GM04503 (cell line): ENCODE measurements at regions not wholly inside any gene's neighbourhood (a gene's known extent, or its start where the extent isn't known, plus 50 kb on each side); places are given as distances from the start of the nearest gene placed in this dataset.
"Not testable (repeated sequence)": the region's sequence is repeated elsewhere in the genome, so short reads cannot be mapped to it uniquely, and the experiment has no call there.

Experiments used
- DNase-seq: peaks from one replicate; pipeline ENCODE4 v3.0.0-alpha.2; 2012; ENCODE audit warnings: low read depth

DNA sequence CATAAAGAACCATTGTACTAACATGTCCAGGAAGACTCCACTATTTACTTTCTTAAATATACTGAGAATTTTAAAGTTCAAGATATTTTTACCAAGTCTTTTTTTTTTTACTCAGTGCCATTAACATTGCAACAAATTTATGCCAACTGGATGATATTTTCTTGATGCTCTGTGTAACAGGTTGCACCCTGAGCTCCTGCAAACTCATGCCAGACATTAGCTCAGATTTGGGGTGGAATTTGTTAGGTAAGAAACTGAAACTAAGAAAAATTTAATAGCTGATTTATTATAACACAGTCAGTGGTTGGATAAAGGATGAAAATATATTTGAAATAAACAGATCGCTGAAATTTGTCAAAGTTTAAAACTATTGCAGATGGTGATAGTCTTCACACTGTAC, 228.6 kb upstream of the SPHKAP start:
- DNase-seq: no peak

DNA sequence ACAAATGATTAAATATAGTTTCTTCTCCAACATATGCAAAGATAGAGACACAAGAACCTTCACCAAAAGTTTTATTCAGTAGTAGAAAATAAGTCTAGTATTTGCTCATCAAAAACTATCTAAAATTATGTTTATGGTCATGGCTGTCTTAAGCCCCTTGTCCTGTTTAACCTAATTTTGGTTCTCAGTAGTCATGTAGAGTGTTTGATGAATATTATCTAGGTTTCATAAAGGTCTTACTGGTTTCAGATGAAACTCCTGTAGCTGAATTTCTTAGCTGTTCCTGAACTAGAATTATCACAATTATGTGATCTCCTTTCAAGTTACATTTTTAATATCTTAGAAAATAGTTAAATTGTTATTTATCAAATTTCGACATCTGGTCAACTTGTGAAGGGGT, 228.0 kb upstream of the SPHKAP start:
- DNase-seq: no peak

DNA sequence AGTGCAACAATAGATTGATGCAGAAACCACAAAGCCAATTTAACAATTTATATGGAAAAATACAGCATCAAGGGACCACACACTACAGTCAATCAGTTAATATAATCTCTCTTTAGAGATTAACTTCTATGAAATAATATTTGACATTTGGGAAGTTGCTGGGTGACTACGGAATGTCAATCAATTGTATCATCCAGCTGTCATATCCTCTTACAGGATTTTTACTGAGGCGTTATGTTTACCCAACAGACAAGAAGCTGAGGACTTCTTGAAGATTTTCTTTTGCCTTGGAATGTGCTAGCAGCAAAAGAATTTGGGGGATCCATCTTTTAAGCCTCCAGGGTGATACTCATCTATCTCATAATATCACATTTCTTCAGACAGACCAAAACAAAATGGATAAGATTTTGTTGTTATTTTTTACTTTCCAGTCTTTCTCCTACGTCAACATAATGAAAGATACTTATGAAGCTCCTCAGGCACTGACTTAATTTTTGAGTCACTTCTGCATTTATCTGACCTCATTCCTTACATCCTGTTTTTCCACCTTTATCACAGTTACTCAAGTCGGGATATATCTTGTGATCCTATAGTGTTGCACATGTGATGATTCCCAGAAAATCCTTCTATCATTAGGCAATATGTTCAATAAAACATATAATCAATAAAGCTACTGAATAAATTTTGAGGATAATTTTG, 227.2 kb upstream of the SPHKAP start:
- no peak for DNase-seq

DNA sequence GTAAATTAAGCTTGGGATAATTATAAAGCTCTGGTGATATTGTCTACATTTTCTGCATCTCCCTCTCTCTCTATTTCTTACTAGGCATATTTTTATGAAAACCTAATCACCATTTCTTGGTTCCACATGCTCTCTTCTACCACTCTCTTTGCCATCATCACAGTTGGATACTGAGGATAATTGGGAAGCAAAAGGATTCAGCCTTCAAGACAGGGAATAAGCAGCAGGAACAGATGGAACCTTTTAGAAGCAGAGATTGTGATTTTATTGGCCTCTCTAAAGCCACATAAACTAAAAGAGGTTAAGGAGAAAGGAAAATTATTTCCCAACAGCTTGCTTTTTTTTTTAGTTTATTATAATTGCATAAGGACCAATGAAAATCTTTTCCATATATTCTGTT, 226.3 kb upstream of the SPHKAP start:
- DNase-seq: no peak

DNA sequence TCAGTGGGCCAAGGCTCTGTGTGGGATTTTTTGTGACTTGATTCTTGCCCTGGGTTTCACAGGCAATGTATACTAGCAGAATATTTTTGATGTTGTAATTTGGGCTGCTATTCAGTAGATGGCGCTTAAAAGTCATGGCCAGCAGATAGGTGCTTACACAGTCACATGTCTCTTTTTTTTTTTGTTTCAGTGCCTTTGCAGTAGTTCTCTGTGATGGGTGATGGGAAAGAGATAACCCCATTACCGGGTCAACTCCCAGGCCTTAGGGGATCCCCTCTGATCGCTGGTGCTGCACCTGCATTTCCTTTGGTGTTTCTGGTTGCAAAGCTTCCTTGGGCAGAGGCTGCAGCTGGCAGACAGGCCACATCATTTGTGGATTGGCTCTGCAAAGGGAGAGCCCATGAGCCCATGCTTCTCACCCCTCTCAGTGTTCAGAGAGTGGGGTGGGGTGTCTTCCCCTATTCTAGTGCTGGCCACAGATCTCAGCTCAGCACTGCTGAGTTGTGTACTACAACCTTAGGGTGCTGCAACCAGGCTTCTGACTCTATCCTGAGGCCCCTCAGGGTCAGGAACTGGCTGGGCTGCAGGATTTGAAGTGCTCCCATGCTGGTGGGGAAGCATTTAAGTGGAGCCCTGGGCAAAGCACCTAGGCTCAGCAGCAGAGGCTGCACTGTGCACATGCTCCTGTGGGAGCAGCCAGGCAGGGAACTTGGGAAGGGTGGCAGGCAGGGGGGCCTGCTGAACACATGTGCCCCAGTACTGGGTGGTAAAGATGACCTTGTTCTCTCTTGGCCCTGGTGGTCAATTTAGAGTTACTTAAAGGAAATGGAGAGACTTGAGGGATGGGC, 219.8 kb upstream of the SPHKAP start:
- no peak for DNase-seq

DNA sequence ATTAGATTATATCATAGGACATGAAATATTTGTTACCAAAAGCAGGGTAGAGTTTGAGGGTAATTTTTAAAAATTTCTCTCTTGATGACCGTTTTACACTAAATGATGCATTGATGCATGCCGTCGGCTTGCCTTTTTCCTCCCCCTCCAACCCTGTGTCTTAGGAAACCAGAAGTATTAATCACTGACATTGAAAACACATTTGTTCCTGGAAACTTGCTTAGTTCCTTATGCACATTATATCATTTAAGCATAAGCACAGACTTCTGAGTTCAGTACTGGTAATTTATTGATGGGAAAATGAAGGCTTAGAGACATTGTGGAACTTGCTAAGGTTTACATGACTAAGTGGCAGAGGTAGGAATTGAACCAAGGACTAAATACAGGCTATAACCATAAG, 206.3 kb upstream of the SPHKAP start:
- DNase-seq: no peak

DNA sequence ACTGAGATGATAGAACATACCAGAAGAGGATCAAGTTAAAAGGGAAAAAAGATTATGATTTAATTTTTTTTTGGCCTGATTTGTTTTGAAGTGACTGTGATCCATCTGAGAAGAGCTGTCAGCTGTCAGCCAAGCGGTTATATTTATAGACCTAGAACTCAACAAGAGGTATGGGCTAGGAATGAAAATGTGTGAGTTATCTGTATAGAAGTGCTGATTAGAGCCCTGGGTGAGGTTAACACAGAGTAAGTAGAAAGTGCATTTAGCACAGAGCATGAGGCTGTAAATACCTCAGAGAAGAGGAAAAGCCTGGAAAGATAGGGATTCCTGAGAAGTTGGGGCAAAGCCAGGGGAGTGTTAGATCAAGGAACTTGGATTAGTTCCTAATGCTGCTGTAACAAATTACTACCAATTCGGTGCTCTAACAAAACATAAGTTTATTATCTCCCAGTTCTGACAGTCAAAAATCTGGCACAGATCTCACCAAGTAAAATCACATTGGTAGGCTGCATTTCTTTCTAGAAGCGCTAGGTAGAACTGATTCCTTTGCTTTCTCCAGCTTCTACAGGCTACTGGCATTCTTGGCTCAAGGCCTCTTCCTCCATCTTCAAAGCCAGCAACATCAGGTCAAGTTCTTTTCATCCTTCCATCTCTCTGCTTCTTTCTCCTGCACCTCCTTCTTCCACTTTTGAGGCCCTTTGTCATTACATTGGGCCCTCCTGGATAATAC, 197.4 kb upstream of the SPHKAP start:
- DNase-seq: no peak

DNA sequence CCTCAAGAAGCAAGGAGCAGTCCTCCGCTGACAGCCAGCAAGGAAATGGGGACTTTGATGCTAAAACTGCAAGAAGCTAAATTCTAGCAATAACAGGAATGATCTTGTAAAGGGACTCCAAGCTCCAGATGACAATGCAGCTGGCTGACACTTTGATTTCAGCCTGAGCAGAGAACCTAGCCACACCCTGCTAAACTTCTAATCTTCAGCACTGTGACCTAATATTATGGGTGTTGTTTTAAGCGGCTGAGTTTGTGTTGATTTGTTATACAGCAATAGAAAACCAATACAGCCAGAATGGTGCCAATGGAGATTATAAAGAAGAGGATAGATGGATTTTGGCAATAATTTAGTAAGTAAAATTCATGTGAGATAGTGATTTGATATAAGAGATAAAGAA, 196.7 kb upstream of the SPHKAP start:
- DNase-seq: no peak

DNA sequence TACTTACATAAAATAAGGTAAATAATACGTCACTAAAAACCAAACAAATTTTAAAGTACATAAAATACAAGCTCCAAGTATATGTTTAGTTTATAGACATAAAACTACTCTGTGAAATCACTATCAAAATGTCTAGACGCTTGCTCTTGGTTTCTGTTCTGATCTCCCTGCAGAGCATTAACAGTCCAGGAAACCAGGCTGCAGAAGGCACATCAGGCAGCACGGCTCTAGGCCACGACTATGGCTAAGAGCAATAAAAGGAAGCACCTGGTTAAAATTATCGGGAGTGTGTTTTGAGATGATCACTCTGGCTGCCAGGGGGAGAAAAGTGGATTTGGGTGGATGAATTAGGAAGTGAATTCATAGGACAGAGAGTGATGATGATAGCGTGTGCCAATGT, 196.0 kb upstream of the SPHKAP start:
- DNase-seq: no peak

DNA sequence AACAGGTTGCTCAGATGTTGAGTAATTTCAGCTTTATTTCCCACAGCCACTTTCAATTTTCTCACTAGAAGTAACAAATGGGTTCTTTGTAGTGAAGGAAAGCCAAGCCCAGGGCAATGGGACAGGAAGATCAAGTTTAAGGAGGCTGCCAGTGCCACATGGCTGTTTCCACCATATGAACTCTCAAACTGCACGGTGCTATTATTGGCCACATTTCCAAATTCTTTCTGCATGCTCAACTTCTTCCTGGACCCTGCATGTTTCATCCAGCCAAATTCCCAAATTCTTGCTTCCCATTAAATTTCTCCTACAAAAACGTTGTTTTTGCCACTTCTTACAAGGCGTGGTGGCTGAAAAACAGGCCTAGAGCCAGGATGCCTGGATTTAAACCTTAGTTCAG, 193.3 kb upstream of the SPHKAP start:
- no peak for DNase-seq

DNA sequence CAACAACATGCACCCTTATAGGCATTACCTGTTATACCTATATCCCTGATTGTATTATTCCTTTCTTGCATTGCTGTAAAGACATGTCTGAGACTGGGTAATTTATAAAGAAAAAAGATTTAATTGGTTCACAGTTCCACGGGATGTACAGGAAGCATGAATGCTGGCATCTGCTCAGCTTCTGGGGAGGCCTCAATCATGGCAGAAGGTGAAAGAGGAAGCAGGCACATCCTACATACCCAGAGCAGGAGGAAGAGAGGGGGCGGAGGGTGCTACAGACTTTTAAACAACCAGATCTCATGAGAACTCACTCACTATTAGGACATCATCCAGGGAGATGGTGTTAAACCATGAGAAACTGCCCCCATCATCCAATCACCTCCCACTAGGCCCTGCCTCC, 191.7 kb upstream of the SPHKAP start:
- no peak for DNase-seq

DNA sequence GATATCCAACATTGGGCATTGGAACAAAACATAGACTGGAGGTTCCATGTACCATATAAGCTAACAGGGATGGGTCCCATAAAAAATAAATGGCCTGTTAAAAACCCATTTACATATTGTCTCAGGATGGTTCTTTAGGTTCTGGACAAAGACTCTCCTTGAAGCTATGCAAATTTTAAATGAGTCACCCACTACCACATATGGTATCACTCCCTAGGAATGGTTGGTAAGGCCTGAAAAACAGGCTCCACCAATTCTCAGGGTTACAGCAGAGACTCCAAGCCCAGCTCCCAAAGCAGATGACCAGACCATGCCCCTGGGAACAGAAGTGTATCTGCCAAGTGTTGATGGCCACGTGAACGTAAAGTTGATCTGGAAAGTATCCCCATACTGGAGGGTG, 190.7 kb upstream of the SPHKAP start:
- DNase-seq: no peak

DNA sequence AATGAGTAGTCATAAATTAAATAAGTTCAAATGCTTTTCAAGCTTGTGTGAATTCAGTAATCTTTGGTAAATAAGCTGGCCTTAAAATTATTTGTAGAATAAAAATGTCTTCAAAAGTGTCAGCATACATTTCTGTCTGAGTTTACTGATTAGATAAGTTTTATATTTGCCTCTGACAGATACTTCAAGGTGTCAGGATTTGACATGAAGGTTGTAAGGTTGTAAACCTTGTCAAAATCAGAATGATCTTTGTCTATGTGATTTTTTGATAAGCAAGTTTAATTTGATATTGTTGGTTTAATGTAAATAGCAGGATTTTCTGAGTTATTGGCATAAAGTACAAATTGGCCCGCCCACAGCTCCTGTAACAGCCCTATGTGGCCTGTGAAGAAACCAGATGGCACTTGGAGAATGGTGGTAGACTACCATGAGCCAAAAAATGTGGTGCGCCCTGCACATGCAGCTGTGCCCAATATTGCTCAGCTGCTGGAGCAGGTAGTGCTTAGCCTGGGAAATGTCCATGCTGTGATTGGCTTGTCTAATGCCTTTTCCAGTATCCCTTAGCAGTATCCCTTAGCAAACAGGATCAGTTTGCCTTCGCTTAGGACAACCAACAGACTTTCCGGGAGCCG, 188.0 kb upstream of the SPHKAP start:
- DNase-seq: no peak

DNA sequence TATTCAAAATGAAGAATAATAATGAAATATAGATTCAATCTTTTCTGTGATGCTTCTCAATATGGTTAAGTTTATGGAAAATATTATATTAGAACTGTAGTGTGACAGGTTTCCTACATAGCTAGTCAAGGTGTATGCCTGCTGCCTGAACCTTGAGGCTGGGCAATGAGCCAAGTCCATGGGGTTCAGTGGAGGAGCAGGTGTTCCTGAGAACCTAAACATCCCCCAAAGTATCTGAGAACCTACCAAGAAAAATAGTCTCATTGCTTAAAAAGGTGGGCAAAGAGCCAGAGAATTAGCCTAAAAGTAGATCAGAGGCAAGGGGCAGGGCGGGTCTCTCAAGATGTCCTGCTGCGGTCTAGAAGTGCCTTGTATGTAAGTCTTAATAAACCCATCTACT, 185.9 kb upstream of the SPHKAP start:
- DNase-seq: no peak

DNA sequence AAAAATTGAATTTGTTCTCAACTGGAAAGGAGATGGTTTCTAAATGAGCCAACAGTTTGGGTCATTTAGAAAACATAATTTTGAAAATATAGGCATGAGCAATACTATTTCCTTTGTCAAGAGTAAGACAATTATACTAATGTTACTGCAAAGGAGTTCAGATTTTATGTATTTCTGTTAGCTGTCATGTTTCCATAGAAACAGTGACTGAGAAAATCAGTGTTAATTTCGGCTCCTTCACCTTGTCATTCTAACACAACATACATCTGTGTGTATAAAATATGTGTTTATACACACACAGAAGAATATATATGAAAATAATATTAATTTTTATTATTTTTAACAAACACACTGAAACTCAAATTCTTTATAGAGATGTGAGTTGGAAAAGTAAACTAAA, 178.0 kb upstream of the SPHKAP start:
- no peak for DNase-seq

DNA sequence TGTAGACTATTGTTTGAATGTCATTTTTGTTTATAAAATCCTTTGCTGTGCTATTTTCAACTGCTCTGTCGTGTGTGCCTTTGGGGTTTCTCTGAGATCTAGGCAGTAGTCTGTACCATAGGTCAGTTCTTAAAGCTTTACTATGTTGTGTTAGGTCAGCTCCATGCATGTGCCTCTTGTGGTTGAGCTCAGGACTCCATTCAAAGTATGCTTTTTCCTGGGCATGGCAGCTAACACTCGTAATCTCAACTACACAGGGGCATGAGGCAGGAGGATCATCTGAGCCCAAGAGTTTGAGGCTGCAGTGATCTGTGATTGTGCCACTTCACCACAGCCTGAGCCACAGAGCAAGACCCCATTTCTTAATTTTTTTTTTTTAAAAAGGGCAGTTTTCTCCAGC, 174.4 kb upstream of the SPHKAP start:
- DNase-seq: no peak

DNA sequence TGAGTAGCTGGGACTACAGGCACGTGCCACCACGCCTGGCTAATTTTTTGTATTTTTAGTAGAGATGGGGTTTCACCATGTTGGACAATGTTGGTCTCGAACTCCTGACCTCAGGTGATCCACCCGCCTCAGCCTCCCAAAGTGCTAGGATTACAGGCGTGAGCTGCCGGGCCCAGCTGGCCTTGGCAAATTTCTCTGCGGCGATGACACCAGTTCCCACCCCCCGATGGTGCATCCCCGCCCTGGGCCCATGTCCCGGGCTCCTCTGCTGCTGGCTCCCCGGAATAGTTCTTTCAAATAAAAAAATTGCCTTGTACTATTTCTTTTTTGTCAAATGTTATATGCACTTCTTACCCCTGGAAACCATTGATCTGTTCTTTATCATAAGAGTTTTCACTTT, 171.5 kb upstream of the SPHKAP start:
- not testable (repeated sequence) for DNase-seq

DNA sequence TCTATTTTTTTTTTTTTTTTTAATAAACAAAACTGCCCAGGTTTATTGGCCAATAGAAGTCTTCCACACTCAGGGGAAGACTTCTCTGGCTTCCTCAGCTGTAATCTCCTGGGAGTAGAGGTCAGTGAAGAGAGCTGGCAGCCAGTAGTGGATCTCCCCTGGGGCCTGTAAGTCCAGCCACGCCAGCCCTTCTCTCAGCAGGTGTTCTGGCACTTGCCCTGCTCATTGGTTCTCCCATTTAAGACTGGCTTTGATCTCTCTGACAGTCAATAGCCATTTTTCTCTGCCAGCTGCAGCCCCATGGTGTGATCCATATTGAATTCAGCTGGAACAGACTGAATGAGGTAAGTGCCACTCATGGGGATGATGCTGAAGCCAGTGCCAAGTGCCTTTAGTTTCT, 170.6 kb upstream of the SPHKAP start:
- no peak for DNase-seq

DNA sequence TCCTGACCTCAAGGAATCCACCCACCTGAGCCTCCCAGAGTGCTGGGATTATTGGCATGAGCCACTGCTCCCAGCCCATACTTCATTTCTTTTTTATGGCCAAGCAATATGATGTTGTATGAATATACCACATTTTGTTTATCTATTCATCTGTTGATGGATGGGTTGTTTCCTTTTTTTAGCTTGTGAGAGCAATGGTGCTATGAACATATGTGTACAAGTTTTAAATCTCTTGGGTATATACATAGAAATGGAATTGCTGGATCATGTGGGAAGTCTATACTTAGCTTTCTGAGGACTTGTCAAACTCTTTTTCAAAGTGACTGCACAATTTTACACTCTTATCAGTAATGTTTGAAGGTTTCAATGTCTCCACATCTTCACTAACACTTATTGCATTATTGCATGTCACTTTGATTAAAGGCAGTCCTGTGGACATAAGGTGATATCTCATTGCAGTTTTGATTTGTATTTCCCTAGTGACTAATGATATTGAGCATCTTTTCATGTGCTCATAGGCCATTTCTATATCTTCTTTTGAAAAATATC, 167.1 kb upstream of the SPHKAP start:
- DNase-seq: no peak

DNA sequence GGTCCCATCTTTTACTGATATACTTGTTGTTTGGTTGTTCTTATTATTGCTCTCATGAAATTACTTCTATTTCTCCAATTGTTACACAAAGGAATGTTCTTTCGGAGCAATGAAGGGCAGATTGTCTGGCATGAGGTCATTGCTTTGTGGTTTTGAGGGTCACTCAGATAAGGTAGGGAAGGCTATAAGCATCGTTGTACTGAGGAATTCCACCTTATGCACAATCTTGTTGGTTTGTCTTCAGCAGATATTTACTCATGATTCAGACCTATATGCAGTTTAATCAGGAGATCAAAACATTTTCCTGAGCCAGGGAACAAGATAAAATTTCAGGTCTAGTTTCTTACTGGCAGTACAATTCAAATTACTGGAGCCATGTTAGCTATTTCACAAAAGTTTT, 163.0 kb upstream of the SPHKAP start:
- DNase-seq: no peak

DNA sequence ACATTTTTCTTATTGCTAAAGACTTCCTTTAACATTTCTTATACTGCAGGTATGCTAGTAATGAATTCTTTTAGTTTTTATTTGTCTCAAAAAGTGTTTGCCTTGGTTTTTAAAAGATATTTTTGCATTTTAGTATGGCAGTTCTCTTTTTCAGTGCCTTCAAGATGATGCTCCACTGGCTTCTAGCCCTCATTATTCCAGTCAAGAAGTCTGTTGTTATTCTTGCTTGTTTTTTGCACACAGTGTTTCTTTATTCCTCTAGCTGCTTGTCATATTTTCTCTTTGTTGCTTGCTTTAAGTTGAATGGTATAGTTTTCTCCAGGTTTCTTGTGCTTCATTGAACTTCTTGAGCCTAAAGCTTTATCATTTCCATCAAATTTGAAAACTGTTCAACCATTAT, 158.0 kb upstream of the SPHKAP start:
- DNase-seq: no peak

DNA sequence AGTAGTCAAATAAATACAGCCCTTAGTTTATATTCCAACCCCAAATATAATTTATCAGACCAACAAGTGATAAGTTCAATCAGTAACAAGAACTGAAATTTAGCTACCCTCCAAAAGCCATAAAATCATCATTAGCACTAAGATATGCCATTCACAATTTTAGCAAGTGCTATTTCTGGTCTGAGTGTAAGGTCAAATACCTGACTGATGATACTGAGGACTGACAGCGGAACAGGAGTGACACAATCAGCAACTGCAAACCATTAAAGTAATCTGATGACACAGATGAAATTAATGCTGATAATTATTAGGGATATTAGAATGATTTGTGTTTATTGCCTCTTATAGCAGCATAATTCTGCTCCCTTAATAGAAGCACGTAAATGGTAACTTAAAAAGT, 152.7 kb upstream of the SPHKAP start:
- DNase-seq: no peak
